HG02588 (cell line): ENCODE measurements at regions not wholly inside any gene's neighbourhood (a gene's known extent, or its start where the extent isn't known, plus 50 kb on each side); places are given as distances from the start of the nearest gene placed in this dataset.

Experiments used
- ATAC-seq: cut with Tn5 transposase; IDR thresholded peaks from one replicate; pipeline ENCODE4 v1.9.1; 2021; ENCODE audit warnings: mild to moderate bottlenecking, moderate library complexity; ENCODE audit not compliant: unreplicated experiment

GRCh38 chr6:166754218-166755030 lies 127.4 kb upstream of the RPS6KA2 start:
- ATAC-seq: no peak

- ATAC-seq: no peak
Observed at GRCh38 chr6:166752928-166753721, 126.1 kb upstream of the RPS6KA2 start.

GRCh38 chr6:166752097-166752496 lies 125.0 kb upstream of the RPS6KA2 start:
- peak; percentile 57 for ATAC-seq

- ATAC-seq: peak; percentile 87
Observed at GRCh38 chr6:166751051-166751595, 124.1 kb upstream of the RPS6KA2 start.

GRCh38 chr6:166750108-166750793 lies 123.2 kb upstream of the RPS6KA2 start:
- no peak for ATAC-seq

GRCh38 chr6:166749666-166750065 lies 122.6 kb upstream of the RPS6KA2 start:
- no peak for ATAC-seq

- no peak for ATAC-seq
Observed at GRCh38 chr6:166747644-166748595, 120.9 kb upstream of the RPS6KA2 start.

- no peak for ATAC-seq
Observed at GRCh38 chr6:166745801-166746668, 119.0 kb upstream of the RPS6KA2 start.

GRCh38 chr6:166744223-166745134 lies 117.4 kb upstream of the RPS6KA2 start:
- no peak for ATAC-seq

- ATAC-seq: no peak
Observed at GRCh38 chr6:166743406-166744222, 116.6 kb upstream of the RPS6KA2 start.

GRCh38 chr6:166742981-166743380 lies 115.9 kb upstream of the RPS6KA2 start:
- ATAC-seq: no peak

GRCh38 chr6:166739976-166740318 lies 112.9 kb upstream of the RPS6KA2 start:
- no peak for ATAC-seq

- no peak for ATAC-seq
Observed at GRCh38 chr6:166739117-166739975, 112.3 kb upstream of the RPS6KA2 start.

GRCh38 chr6:166738386-166739116 lies 111.5 kb upstream of the RPS6KA2 start:
- no peak for ATAC-seq

GRCh38 chr6:166737261-166737660 lies 110.2 kb upstream of the RPS6KA2 start:
- no peak for ATAC-seq

GRCh38 chr6:166736634-166737033 lies 109.6 kb upstream of the RPS6KA2 start:
- ATAC-seq: no peak
